Type B pancreatic cell (in vitro differentiated cells): ENCODE measurements at regions not wholly inside any gene's neighbourhood (a gene's known extent, or its start where the extent isn't known, plus 50 kb on each side); places are given as distances from the start of the nearest gene placed in this dataset.
"Not testable (repeated sequence)": the region's sequence is repeated elsewhere in the genome, so short reads cannot be mapped to it uniquely, and the experiment has no call there.

Experiments
- DNase-seq: peaks from one replicate; pipeline ENCODE4 v3.0.0; 2021; ENCODE audit warnings: mixed read lengths; ENCODE audit not compliant: unreplicated experiment; ENCODE audit errors: extremely low spot score
- H3K27ac Mint-ChIP-seq: 2 replicates; pipeline ENCODE4 v1.8.0; 2021; ENCODE audit warnings: mild to moderate bottlenecking, mixed read lengths
- H3K27me3 Mint-ChIP-seq: 2 replicates; pipeline ENCODE4 v1.8.0; 2021; ENCODE audit warnings: mixed read lengths
- H3K36me3 Mint-ChIP-seq: 2 replicates; pipeline ENCODE4 v1.8.0; 2021; ENCODE audit warnings: mixed read lengths
- H3K4me1 Mint-ChIP-seq: one replicate; pipeline ENCODE4 v1.8.0; 2021; ENCODE audit warnings: mixed read lengths; ENCODE audit not compliant: unreplicated experiment
- H3K4me3 Mint-ChIP-seq: 2 replicates; pipeline ENCODE4 v1.8.0; 2021; ENCODE audit warnings: mild to moderate bottlenecking, mixed read lengths
- H3K9me3 Mint-ChIP-seq: 2 replicates; pipeline ENCODE4 v1.8.0; 2021; ENCODE audit warnings: mixed read lengths
- TF ChIP-seq, protein P1 (sequence below): fragments of 200-600 bp; sonication (generic); conservative IDR thresholded peaks from 2 replicates; pipeline ENCODE4 v1.5.0; 2021; ENCODE audit warnings: antibody characterized with exemption, mild to moderate bottlenecking

DNA sequence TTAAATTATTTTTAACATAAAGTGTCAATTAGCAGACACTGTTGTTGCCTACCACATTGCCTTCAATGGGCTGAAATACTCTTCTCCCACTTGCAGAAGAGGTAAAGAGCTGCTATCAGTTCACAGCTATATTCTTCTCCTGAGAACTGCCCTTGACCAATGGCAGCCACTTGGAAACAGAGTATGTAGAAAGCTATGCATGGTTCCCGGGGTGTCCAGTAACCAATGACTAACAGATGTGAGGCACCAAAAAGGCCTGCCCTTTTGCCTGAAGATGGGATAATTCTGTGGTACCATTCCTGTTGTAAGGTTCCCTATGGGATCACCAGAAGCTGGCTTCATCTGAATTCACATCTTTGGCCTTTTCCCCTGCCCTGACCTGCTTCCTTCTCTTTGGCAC lies 181.4 kb upstream of the MAP3K1 start:
- Mint-ChIP-seq H3K27me3 (no peaks in the 10 kb centered on the region), H3K27ac (no peak overlapping the region), H3K9me3 (peaks cover 16% of the 10 kb centered on the region), H3K36me3 (peaks cover 4% of the 10 kb centered on the region), H3K4me3 (no peak overlapping the region), H3K4me1 (peaks cover 45% of the 10 kb centered on the region)
- DNase-seq, result no peak
- TF ChIP-seq, protein P1, sequence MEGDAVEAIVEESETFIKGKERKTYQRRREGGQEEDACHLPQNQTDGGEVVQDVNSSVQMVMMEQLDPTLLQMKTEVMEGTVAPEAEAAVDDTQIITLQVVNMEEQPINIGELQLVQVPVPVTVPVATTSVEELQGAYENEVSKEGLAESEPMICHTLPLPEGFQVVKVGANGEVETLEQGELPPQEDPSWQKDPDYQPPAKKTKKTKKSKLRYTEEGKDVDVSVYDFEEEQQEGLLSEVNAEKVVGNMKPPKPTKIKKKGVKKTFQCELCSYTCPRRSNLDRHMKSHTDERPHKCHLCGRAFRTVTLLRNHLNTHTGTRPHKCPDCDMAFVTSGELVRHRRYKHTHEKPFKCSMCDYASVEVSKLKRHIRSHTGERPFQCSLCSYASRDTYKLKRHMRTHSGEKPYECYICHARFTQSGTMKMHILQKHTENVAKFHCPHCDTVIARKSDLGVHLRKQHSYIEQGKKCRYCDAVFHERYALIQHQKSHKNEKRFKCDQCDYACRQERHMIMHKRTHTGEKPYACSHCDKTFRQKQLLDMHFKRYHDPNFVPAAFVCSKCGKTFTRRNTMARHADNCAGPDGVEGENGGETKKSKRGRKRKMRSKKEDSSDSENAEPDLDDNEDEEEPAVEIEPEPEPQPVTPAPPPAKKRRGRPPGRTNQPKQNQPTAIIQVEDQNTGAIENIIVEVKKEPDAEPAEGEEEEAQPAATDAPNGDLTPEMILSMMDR, result no peak

DNA sequence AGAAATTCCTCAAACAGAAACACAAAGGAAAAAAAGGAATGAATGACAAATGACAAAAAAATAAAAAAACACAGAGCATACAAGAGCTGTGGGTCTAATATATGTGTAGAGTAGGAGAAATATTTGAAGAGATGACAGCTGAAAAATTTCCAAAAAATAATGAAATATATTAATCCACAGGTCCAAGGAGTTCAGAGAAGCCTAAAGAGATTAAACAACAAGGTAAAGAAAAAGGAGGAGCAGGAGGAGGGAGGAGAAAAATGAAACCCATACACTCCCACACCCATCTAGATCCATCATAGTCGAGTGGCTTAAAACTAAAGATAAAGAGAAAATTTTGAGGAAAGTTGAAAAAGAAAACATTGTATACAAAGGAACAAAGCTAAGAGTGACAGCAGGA lies 182.4 kb upstream of the MAP3K1 start:
- DNase-seq, result no peak
- Mint-ChIP-seq H3K27ac (peak overlapping the region; percentile 37), H3K4me1 (peaks cover 34% of the 10 kb centered on the region), H3K9me3 (peaks cover 20% of the 10 kb centered on the region), H3K36me3 (peaks cover 6% of the 10 kb centered on the region), H3K4me3 (no peak overlapping the region), H3K27me3 (no peaks in the 10 kb centered on the region)
- TF ChIP-seq, protein P1, result no peak

DNA sequence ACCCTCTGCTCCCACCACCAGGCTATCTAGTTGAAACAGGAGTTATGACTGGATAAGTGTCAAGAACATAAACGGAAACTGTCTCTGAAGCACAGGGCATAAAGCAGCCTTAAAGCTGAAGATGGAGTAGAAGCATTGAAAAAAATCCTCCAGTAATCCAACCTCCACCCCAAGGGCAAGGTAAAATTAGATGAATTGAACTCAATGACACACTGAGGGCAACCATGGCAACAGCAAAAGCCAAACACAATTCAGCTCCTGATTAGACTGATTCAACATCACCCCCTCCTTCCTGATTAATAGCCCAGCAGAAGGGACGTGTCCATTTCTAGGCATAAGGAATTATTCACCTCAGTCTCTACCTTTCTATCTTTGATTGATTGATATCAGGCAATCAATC lies 183.2 kb upstream of the MAP3K1 start:
- Mint-ChIP-seq H3K4me3 (no peak overlapping the region), H3K4me1 (peaks cover 27% of the 10 kb centered on the region), H3K9me3 (peaks cover 23% of the 10 kb centered on the region), H3K27me3 (no peaks in the 10 kb centered on the region), H3K27ac (peak overlapping the region; percentile 37), H3K36me3 (peaks cover 8% of the 10 kb centered on the region)
- TF ChIP-seq, protein P1, result no peak
- no peak for DNase-seq

DNA sequence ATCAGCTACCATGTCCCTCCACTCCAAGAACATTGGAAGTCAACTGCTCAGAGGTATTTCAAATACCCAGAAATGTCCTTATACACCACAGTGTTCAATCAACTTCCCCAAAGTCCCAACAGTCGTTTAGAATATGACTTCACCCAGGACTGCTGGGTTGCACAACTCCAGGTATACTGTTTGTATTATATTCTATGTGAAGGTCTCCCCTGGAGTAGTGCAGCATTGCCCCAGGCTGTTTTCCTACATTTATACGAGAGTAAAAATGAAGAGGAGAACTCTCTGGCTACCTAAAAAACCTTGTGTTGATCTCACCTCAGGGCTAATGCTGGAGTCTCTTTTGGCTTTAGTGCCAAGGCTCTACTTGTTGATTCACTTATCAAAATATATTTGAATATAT lies 183.6 kb upstream of the MAP3K1 start:
- H3K4me1 Mint-ChIP-seq, result peaks cover 22% of the 10 kb centered on the region
- TF ChIP-seq, protein P1, result no peak
- no peak overlapping the region for H3K4me3 Mint-ChIP-seq
- no peaks in the 10 kb centered on the region for H3K27me3 Mint-ChIP-seq
- peaks cover 27% of the 10 kb centered on the region for H3K9me3 Mint-ChIP-seq
- no peak for DNase-seq
- peaks cover 10% of the 10 kb centered on the region for H3K36me3 Mint-ChIP-seq
- H3K27ac Mint-ChIP-seq, result no peak overlapping the region

DNA sequence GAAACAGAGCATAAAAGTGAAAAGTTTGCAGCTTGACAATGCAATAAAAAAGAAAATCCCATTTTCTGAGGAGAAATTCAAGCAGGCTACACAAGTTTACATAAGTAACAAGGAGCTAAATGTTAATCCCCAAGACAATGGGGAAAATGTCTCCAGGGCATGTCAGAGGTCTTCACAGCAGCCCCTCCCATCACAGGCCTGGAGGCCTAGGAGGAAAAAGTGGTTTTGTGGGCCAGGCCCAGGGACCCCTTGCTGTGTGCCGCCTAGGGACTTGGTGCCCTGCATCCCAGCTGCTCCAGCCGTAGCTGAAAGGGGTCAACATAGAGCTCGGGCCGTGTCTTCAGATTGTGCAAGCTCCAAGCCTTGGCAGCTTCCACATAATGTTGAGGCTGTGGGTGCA lies 186.7 kb upstream of the MAP3K1 start:
- H3K4me1 Mint-ChIP-seq, result peaks cover 13% of the 10 kb centered on the region
- H3K27me3 Mint-ChIP-seq, H3K4me3 Mint-ChIP-seq, H3K27ac Mint-ChIP-seq, DNase-seq: not testable (repeated sequence)
- peaks cover 10% of the 10 kb centered on the region for H3K36me3 Mint-ChIP-seq
- peaks cover 27% of the 10 kb centered on the region for H3K9me3 Mint-ChIP-seq

DNA sequence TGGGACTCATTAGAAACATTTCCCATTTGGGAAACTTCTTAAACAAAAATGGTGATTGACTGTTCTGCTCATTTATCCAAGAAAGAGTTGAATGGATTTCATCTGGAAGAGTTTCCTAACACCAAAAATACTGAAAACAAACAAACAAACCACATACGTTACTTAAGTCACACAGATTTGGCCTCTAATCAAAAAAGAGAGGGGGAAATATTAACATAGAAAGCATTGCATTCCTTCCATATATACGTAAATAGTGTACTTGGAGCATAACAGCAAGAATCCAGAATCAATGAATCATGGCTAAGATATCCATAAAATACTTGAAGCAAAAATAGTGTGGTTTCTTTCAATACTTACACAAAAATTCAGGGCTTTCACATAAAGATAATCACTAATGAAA lies 189.8 kb upstream of the MAP3K1 start:
- DNase-seq, result no peak
- Mint-ChIP-seq H3K4me1 (no peaks in the 10 kb centered on the region), H3K36me3 (peaks cover 10% of the 10 kb centered on the region), H3K27ac (no peak overlapping the region), H3K4me3 (no peak overlapping the region), H3K9me3 (peaks cover 22% of the 10 kb centered on the region), H3K27me3 (no peaks in the 10 kb centered on the region)
- TF ChIP-seq, protein P1, result no peak
